ENCODE measurements at regions not wholly inside any gene's neighbourhood (a gene's known extent, or its start where the extent isn't known, plus 50 kb on each side); places are given as distances from the start of the nearest gene placed in this dataset.

- Histone ChIP-seq H3K9ac (ENCODE audit: low read depth, low read length, poor library complexity) (no peak overlapping the region), H3K23ac (ENCODE audit: low read depth, low read length, poor library complexity) (no peak overlapping the region), H3K27me3 (ENCODE audit: control insufficient read depth in 3 of 3, insufficient read depth in 3 of 3, low read depth in 1 of 3, low read length in 3 of 3) (no peaks in the 10 kb centered on the region), H2BK5ac (ENCODE audit: low read length) (no peak overlapping the region), H3K79me1 (ENCODE audit: low read depth, low read length) (no peaks in the 10 kb centered on the region), H4K91ac (ENCODE audit: low read depth, low read length, poor library complexity) (no peak overlapping the region), H3K14ac (ENCODE audit: low read length) (no peak overlapping the region), H2BK12ac (ENCODE audit: low read length) (no peak overlapping the region), H2AFZ (ENCODE audit: low read length) (no peak overlapping the region), H2BK120ac (ENCODE audit: low read depth, low read length) (no peak overlapping the region), H3K4me1 (ENCODE audit: control insufficient read depth in 2 of 2, insufficient read depth in 1 of 2, low read depth in 1 of 2, low read length in 2 of 2) (peaks cover 3 to 7% of the 10 kb centered on the region in 2 donors), H2AK5ac (ENCODE audit: low read depth, low read length) (no peak overlapping the region), H3K18ac (ENCODE audit: low read length) (no peak overlapping the region), H3K27ac (replicated peaks; ENCODE audit: low read length) (no peak overlapping the region), H3K4me2 (ENCODE audit: insufficient read depth, low read length, poor library complexity, severe bottlenecking) (no peak overlapping the region), H2BK15ac (ENCODE audit: low read length) (no peak overlapping the region), H4K8ac (ENCODE audit: low read depth, low read length) (no peak overlapping the region), H3K4ac (ENCODE audit: low read length) (no peak overlapping the region), H3K4me3 (ENCODE audit: low read length in 2 of 2) (no peak overlapping the region), H3K36me3 (replicated peaks in 1 of 2; ENCODE audit: control insufficient read depth in 2 of 2, insufficient read depth in 2 of 2, low read length in 2 of 2) (no peaks in the 10 kb centered on the region), H3K9me3 (replicated peaks in 1 of 2; ENCODE audit: control insufficient read depth in 2 of 2, insufficient read depth in 1 of 2, low read depth in 1 of 2, low read length in 2 of 2) (no peaks in the 10 kb centered on the region)
- DNase-seq (ENCODE audit: low spot score), result no peak
- WGBS, 2 donors (ENCODE audit: extremely low coverage in 2 of 2, insufficient read length in 2 of 2, insufficient replicate concordance in 1 of 2), result no CpG with 5 or more reads among the region's 3 CpGs
These were observed 227.7 kb upstream of the GPRIN3 start for GRCh38 chr4:89535251-89535650.

- H3K4ac ChIP-seq (ENCODE audit: low read length), result no peak overlapping the region
- no peak overlapping the region for H2BK15ac ChIP-seq (ENCODE audit: low read length)
- H3K27ac ChIP-seq (replicated peaks; ENCODE audit: low read length), result no peak overlapping the region
- H3K9me3 ChIP-seq (replicated peaks in 1 of 2; ENCODE audit: control insufficient read depth in 2 of 2, insufficient read depth in 1 of 2, low read depth in 1 of 2, low read length in 2 of 2), result no peaks in the 10 kb centered on the region
- no peak overlapping the region for H3K18ac ChIP-seq (ENCODE audit: low read length)
- H3K79me1 ChIP-seq (ENCODE audit: low read depth, low read length), result no peaks in the 10 kb centered on the region
- no peak overlapping the region for H2AFZ ChIP-seq (ENCODE audit: low read length)
- no peak overlapping the region for H2BK120ac ChIP-seq (ENCODE audit: low read depth, low read length)
- no peak overlapping the region for H4K91ac ChIP-seq (ENCODE audit: low read depth, low read length, poor library complexity)
- H3K4me2 ChIP-seq (ENCODE audit: insufficient read depth, low read length, poor library complexity, severe bottlenecking), result no peak overlapping the region
- H3K36me3 ChIP-seq (replicated peaks in 1 of 2; ENCODE audit: control insufficient read depth in 2 of 2, insufficient read depth in 2 of 2, low read length in 2 of 2), result no peaks in the 10 kb centered on the region
- no peak overlapping the region for H4K8ac ChIP-seq (ENCODE audit: low read depth, low read length)
- no peak overlapping the region for H3K23ac ChIP-seq (ENCODE audit: low read depth, low read length, poor library complexity)
- DNase-seq (ENCODE audit: low spot score), result no peak
- H2BK5ac ChIP-seq (ENCODE audit: low read length), result no peak overlapping the region
- H3K9ac ChIP-seq (ENCODE audit: low read depth, low read length, poor library complexity), result no peak overlapping the region
- H2BK12ac ChIP-seq (ENCODE audit: low read length), result no peak overlapping the region
- peaks cover 0 to under 1% of the 10 kb centered on the region in 2 donors for H3K4me1 ChIP-seq (ENCODE audit: control insufficient read depth in 2 of 2, insufficient read depth in 1 of 2, low read depth in 1 of 2, low read length in 2 of 2)
- H2AK5ac ChIP-seq (ENCODE audit: low read depth, low read length), result no peak overlapping the region
- no peak overlapping the region for H3K4me3 ChIP-seq (ENCODE audit: low read length in 2 of 2)
- no peak overlapping the region for H3K14ac ChIP-seq (ENCODE audit: low read length)
- no peaks in the 10 kb centered on the region for H3K27me3 ChIP-seq (ENCODE audit: control insufficient read depth in 3 of 3, insufficient read depth in 3 of 3, low read depth in 1 of 3, low read length in 3 of 3)
These were observed 226.8 kb upstream of the GPRIN3 start for GRCh38 chr4:89534356-89534755.

GRCh38 chr4:89531932-89532640 lies 224.5 kb upstream of the GPRIN3 start:
- Histone ChIP-seq H3K27me3 (ENCODE audit: control insufficient read depth in 3 of 3, insufficient read depth in 3 of 3, low read depth in 1 of 3, low read length in 3 of 3) (no peaks in the 10 kb centered on the region), H3K9me3 (replicated peaks in 1 of 2; ENCODE audit: control insufficient read depth in 2 of 2, insufficient read depth in 1 of 2, low read depth in 1 of 2, low read length in 2 of 2) (no peaks in the 10 kb centered on the region), H2BK120ac (ENCODE audit: low read depth, low read length) (no peak overlapping the region), H3K4ac (ENCODE audit: low read length) (no peak overlapping the region), H3K4me1 (ENCODE audit: control insufficient read depth in 2 of 2, insufficient read depth in 1 of 2, low read depth in 1 of 2, low read length in 2 of 2) (no peaks in the 10 kb centered on the region), H2AFZ (ENCODE audit: low read length) (no peak overlapping the region), H3K36me3 (replicated peaks in 1 of 2; ENCODE audit: control insufficient read depth in 2 of 2, insufficient read depth in 2 of 2, low read length in 2 of 2) (no peaks in the 10 kb centered on the region), H3K23ac (ENCODE audit: low read depth, low read length, poor library complexity) (no peak overlapping the region), H3K9ac (ENCODE audit: low read depth, low read length, poor library complexity) (no peak overlapping the region), H2BK12ac (ENCODE audit: low read length) (no peak overlapping the region), H3K79me1 (ENCODE audit: low read depth, low read length) (no peaks in the 10 kb centered on the region), H4K91ac (ENCODE audit: low read depth, low read length, poor library complexity) (no peak overlapping the region), H3K4me2 (ENCODE audit: insufficient read depth, low read length, poor library complexity, severe bottlenecking) (no peak overlapping the region), H2AK5ac (ENCODE audit: low read depth, low read length) (no peak overlapping the region), H2BK15ac (ENCODE audit: low read length) (no peak overlapping the region), H3K27ac (replicated peaks; ENCODE audit: low read length) (no peak overlapping the region), H3K18ac (ENCODE audit: low read length) (no peak overlapping the region), H3K4me3 (ENCODE audit: low read length in 2 of 2) (no peak overlapping the region), H2BK5ac (ENCODE audit: low read length) (no peak overlapping the region), H3K14ac (ENCODE audit: low read length) (no peak overlapping the region), H4K8ac (ENCODE audit: low read depth, low read length) (no peak overlapping the region)
- no CpG with 5 or more reads among the region's 2 CpGs for WGBS, 2 donors (ENCODE audit: extremely low coverage in 2 of 2, insufficient read length in 2 of 2, insufficient replicate concordance in 1 of 2)
- DNase-seq (ENCODE audit: low spot score), result no peak

GRCh38 chr4:89528526-89529133 lies 221.0 kb upstream of the GPRIN3 start:
- no peak overlapping the region for H3K4me2 ChIP-seq (ENCODE audit: insufficient read depth, low read length, poor library complexity, severe bottlenecking)
- no peak overlapping the region for H2AFZ ChIP-seq (ENCODE audit: low read length)
- no peak overlapping the region for H3K14ac ChIP-seq (ENCODE audit: low read length)
- H2AK5ac ChIP-seq (ENCODE audit: low read depth, low read length), result no peak overlapping the region
- no peak for DNase-seq (ENCODE audit: low spot score)
- no peaks in the 10 kb centered on the region for H3K79me1 ChIP-seq (ENCODE audit: low read depth, low read length)
- no peak overlapping the region for H3K4me3 ChIP-seq (ENCODE audit: low read length in 2 of 2)
- H3K9me3 ChIP-seq (replicated peaks in 1 of 2; ENCODE audit: control insufficient read depth in 2 of 2, insufficient read depth in 1 of 2, low read depth in 1 of 2, low read length in 2 of 2), result no peaks in the 10 kb centered on the region
- H3K27ac ChIP-seq (replicated peaks; ENCODE audit: low read length), result no peak overlapping the region
- H2BK15ac ChIP-seq (ENCODE audit: low read length), result no peak overlapping the region
- H3K23ac ChIP-seq (ENCODE audit: low read depth, low read length, poor library complexity), result no peak overlapping the region
- H3K9ac ChIP-seq (ENCODE audit: low read depth, low read length, poor library complexity), result no peak overlapping the region
- H2BK12ac ChIP-seq (ENCODE audit: low read length), result no peak overlapping the region
- no peaks in the 10 kb centered on the region for H3K36me3 ChIP-seq (replicated peaks in 1 of 2; ENCODE audit: control insufficient read depth in 2 of 2, insufficient read depth in 2 of 2, low read length in 2 of 2)
- H2BK120ac ChIP-seq (ENCODE audit: low read depth, low read length), result no peak overlapping the region
- no peaks in the 10 kb centered on the region for H3K27me3 ChIP-seq (ENCODE audit: control insufficient read depth in 3 of 3, insufficient read depth in 3 of 3, low read depth in 1 of 3, low read length in 3 of 3)
- no peak overlapping the region for H4K91ac ChIP-seq (ENCODE audit: low read depth, low read length, poor library complexity)
- H4K8ac ChIP-seq (ENCODE audit: low read depth, low read length), result no peak overlapping the region
- H3K4me1 ChIP-seq (ENCODE audit: control insufficient read depth in 2 of 2, insufficient read depth in 1 of 2, low read depth in 1 of 2, low read length in 2 of 2), result no peaks in the 10 kb centered on the region
- no peak overlapping the region for H3K18ac ChIP-seq (ENCODE audit: low read length)
- no peak overlapping the region for H2BK5ac ChIP-seq (ENCODE audit: low read length)
- H3K4ac ChIP-seq (ENCODE audit: low read length), result no peak overlapping the region
- WGBS, 2 donors (ENCODE audit: extremely low coverage in 2 of 2, insufficient read length in 2 of 2, insufficient replicate concordance in 1 of 2), result no CpG with 5 or more reads among the region's 4 CpGs

All from neuronal stem cell (in vitro differentiated cells).